IMR-90 (cell line): ENCODE measurements at regions not wholly inside any gene's neighbourhood (a gene's known extent, or its start where the extent isn't known, plus 50 kb on each side); places are given as distances from the start of the nearest gene placed in this dataset.

Experiments
- ATAC-seq: fragments of 200-7000 bp; cut with Tn5 transposase; 2 replicates; pipeline ENCODE4 v1.9.1; 2020; ENCODE audit warnings: low read depth, mild to moderate bottlenecking, moderate library complexity
- BruUV-seq: library from RNA; stranded (reverse); fragments of 400-500 nt; replicated peaks from 2 replicates; lab custom pipeline; 2021; lab: Mats Ljungman, UMichigan
- CTCF ChIA-PET: fragments of 300-600 bp; formaldehyde crosslinking; extraction: SDS; loops from one replicate; lab custom pipeline; 2021; ENCODE audit warnings: antibody characterized with exemption; lab: Yijun Ruan, JAX
- POLR2A ChIA-PET: fragments of 300-600 bp; sonication (Branson Sonifier 250); formaldehyde crosslinking; loops from one replicate; lab custom pipeline; 2022; ENCODE audit warnings: antibody characterized with exemption; ENCODE audit not compliant: unreplicated experiment; lab: Charles Lee
- DNase-seq: peaks from one replicate; pipeline ENCODE4 v3.0.0; 2013
- H2AFZ ChIP-seq: replicated peaks from 2 replicates; pipeline ENCODE3; 2013; ENCODE audit warnings: low read length, mild to moderate bottlenecking; ENCODE audit not compliant: poor library complexity
- H2AK5ac ChIP-seq: 2 replicates; pipeline ENCODE4 v1.6.1; 2013; ENCODE audit warnings: low read depth, low read length, inconsistent platforms
- H2AK9ac ChIP-seq: replicated peaks from 2 replicates; pipeline ENCODE3; 2013; ENCODE audit warnings: mild to moderate bottlenecking, low read depth, low read length, moderate library complexity; ENCODE audit not compliant: poor library complexity
- H2BK120ac ChIP-seq: 2 replicates; pipeline ENCODE4 v1.6.1; 2013; ENCODE audit warnings: low read depth, low read length, inconsistent platforms
- H2BK15ac ChIP-seq: 3 replicates; pipeline ENCODE4 v1.6.1; 2013; ENCODE audit warnings: low read depth, low read length, inconsistent platforms
- H2BK20ac ChIP-seq: 2 replicates; pipeline ENCODE4 v1.6.1; 2013; ENCODE audit warnings: low read depth, mild to moderate bottlenecking, inconsistent platforms, low read length, moderate library complexity
- H2BK5ac ChIP-seq: 2 replicates; pipeline ENCODE4 v1.6.1; 2013; ENCODE audit warnings: mild to moderate bottlenecking, low read depth, low read length, inconsistent platforms; ENCODE audit not compliant: poor library complexity, severe bottlenecking
- H3K14ac ChIP-seq: replicated peaks from 2 replicates; pipeline ENCODE4 v1.6.1; 2013; ENCODE audit warnings: low read depth, low read length, inconsistent platforms
- H3K18ac ChIP-seq: 2 replicates; pipeline ENCODE4 v1.6.1; 2013; ENCODE audit warnings: low read depth, low read length, control low read depth
- H3K23ac ChIP-seq: 2 replicates; pipeline ENCODE4 v1.6.1; 2013; ENCODE audit warnings: low read depth, low read length, inconsistent platforms
- H3K27ac ChIP-seq: 2 replicates; pipeline ENCODE4 v1.5.1; 2013; ENCODE audit warnings: mild to moderate bottlenecking, control low read depth, low read length; ENCODE audit not compliant: insufficient read depth
- H3K27me3 ChIP-seq: 2 replicates; pipeline ENCODE4 v1.6.1; 2013; ENCODE audit warnings: low read length; ENCODE audit not compliant: control insufficient read depth, insufficient read depth
- H3K36me3 ChIP-seq: 2 replicates; pipeline ENCODE4 v1.6.1; 2013; ENCODE audit warnings: low read length, mixed read lengths; ENCODE audit not compliant: control insufficient read depth, insufficient read depth
- H3K4ac ChIP-seq: 2 replicates; pipeline ENCODE4 v1.6.1; 2013; ENCODE audit warnings: low read depth, low read length, inconsistent platforms
- H3K4me1 ChIP-seq: 2 replicates; pipeline ENCODE4 v1.6.1; 2013; ENCODE audit warnings: low read length, mixed read lengths; ENCODE audit not compliant: control insufficient read depth, insufficient read depth
- H3K4me2 ChIP-seq: 2 replicates; pipeline ENCODE4 v1.6.1; 2013; ENCODE audit warnings: low read depth, mild to moderate bottlenecking, control low read depth, low read length, moderate library complexity
- H3K4me3 ChIP-seq: 2 replicates; pipeline ENCODE4 v1.5.1; 2013; ENCODE audit warnings: low read depth, mild to moderate bottlenecking, control low read depth, low read length, moderate library complexity; ENCODE audit not compliant: insufficient read depth
- H3K56ac ChIP-seq: 2 replicates; pipeline ENCODE4 v1.6.1; 2013; ENCODE audit warnings: low read length, inconsistent platforms; ENCODE audit not compliant: insufficient read depth; ENCODE audit errors: extremely low read depth
- H3K79me1 ChIP-seq, 2 experiments: 2 replicates each; pipeline ENCODE4 v1.6.1; 2013; ENCODE audit warnings: low read length in 2 of 2, inconsistent platforms in 1 of 2, low read depth in 1 of 2
- H3K9ac ChIP-seq: 2 replicates; pipeline ENCODE4 v1.6.1; 2013; ENCODE audit warnings: low read depth, low read length, control low read depth
- H3K9me1 ChIP-seq: 2 replicates; pipeline ENCODE4 v1.6.1; 2013; ENCODE audit warnings: low read length, inconsistent platforms; ENCODE audit not compliant: insufficient read depth
- H3K9me3 ChIP-seq: 2 replicates; pipeline ENCODE4 v1.6.1; 2013; ENCODE audit warnings: low read length; ENCODE audit not compliant: control insufficient read depth, insufficient read depth
- H4K20me1 ChIP-seq: 2 replicates; pipeline ENCODE4 v1.6.1; 2013; ENCODE audit warnings: low read length, inconsistent platforms; ENCODE audit not compliant: insufficient read depth
- H4K5ac ChIP-seq: 2 replicates; pipeline ENCODE4 v1.6.1; 2013; ENCODE audit warnings: mild to moderate bottlenecking, low read depth, low read length, control low read depth
- H4K8ac ChIP-seq, 2 experiments: 2 replicates each; pipeline ENCODE4 v1.6.1; 2013; ENCODE audit warnings: low read depth in 2 of 2, low read length in 2 of 2, control low read depth in 1 of 2, inconsistent platforms in 1 of 2
- H4K91ac ChIP-seq: 2 replicates; pipeline ENCODE4 v1.6.1; 2013; ENCODE audit warnings: low read depth, low read length, inconsistent platforms; ENCODE audit not compliant: insufficient read depth
- BHLHE40 ChIP-seq: fragments of 150-350 bp; IDR thresholded peaks from 2 replicates; pipeline ENCODE4 v1.6.1; 2016; ENCODE audit warnings: mild to moderate bottlenecking, low read depth, low read length
- CEBPB ChIP-seq: IDR thresholded peaks from 2 replicates; pipeline ENCODE4 v1.6.1; 2012; ENCODE audit warnings: low read depth, low read length, improper control_type of control experiment
- CHD1 ChIP-seq: IDR thresholded peaks from 2 replicates; pipeline ENCODE4 v1.6.1; 2012; ENCODE audit warnings: low read depth, low read length, improper control_type of control experiment
- CTCF ChIP-seq: conservative IDR thresholded peaks from 2 replicates; pipeline ENCODE4 v1.5.1; 2012; ENCODE audit warnings: mild to moderate bottlenecking, low read depth, low read length, improper control_type of control experiment
- ELK1 ChIP-seq: fragments of 150-350 bp; IDR thresholded peaks from 2 replicates; pipeline ENCODE4 v1.6.1; 2016; ENCODE audit warnings: low read depth, mild to moderate bottlenecking, low read length, moderate library complexity, borderline replicate concordance
- FOS ChIP-seq: fragments of 150-350 bp; IDR thresholded peaks from 2 replicates; pipeline ENCODE4 v1.6.1; 2016; ENCODE audit warnings: low read depth, low read length
- MAFK ChIP-seq: IDR thresholded peaks from 2 replicates; pipeline ENCODE4 v1.6.1; 2012; ENCODE audit warnings: low read depth, low read length, improper control_type of control experiment
- MAZ ChIP-seq: IDR thresholded peaks from 2 replicates; pipeline ENCODE4 v1.6.1; 2012; ENCODE audit warnings: low read depth, mild to moderate bottlenecking, low read length, improper control_type of control experiment, moderate library complexity, borderline replicate concordance
- MXI1 ChIP-seq: IDR thresholded peaks from 2 replicates; pipeline ENCODE4 v1.6.1; 2012; ENCODE audit warnings: low read depth, mild to moderate bottlenecking, low read length, moderate library complexity, borderline replicate concordance
- NFE2L2 ChIP-seq: fragments of 150-350 bp; IDR thresholded peaks from 2 replicates; pipeline ENCODE4 v1.6.1; 2016; ENCODE audit warnings: low read depth, mild to moderate bottlenecking, low read length
- POLR2A ChIP-seq: IDR thresholded peaks from 2 replicates; pipeline ENCODE4 v1.6.1; 2012; ENCODE audit warnings: mild to moderate bottlenecking, low read depth, low read length
- RAD21 ChIP-seq: IDR thresholded peaks from 2 replicates; pipeline ENCODE4 v1.6.1; 2012; ENCODE audit warnings: low read length, improper control_type of control experiment
- RCOR1 ChIP-seq: IDR thresholded peaks from 2 replicates; pipeline ENCODE4 v1.6.1; 2012; ENCODE audit warnings: mild to moderate bottlenecking, low read length, improper control_type of control experiment; ENCODE audit not compliant: insufficient replicate concordance
- RFX5 ChIP-seq: IDR thresholded peaks from 2 replicates; pipeline ENCODE4 v1.8.0; 2012; ENCODE audit warnings: low read depth, mild to moderate bottlenecking, low read length, moderate library complexity
- SMC3 ChIP-seq: fragments of 150-350 bp; IDR thresholded peaks from 2 replicates; pipeline ENCODE4 v1.6.1; 2016; ENCODE audit warnings: low read depth, mild to moderate bottlenecking, antibody characterized with exemption, low read length, moderate library complexity
- USF2 ChIP-seq: fragments of 150-350 bp; IDR thresholded peaks from 2 replicates; pipeline ENCODE4 v1.6.1; 2017; ENCODE audit warnings: mild to moderate bottlenecking, antibody characterized with exemption, low read length, low read depth
- whole genome bisulfite sequencing, 2 experiments: methylation state at CpG; one replicate each; pipeline versions ENCODE4 v1.1.5 to v1.1.7; 2013; ENCODE audit warnings: missing lambda C conversion rate in 2 of 2; ENCODE audit not compliant: insufficient read length in 1 of 2; ENCODE audit errors: extremely low coverage in 2 of 2; 5-methylcytosine and 5-hydroxymethylcytosine counted together
- dilution Hi-C: fragments of 300-500 bp; cut with HindIII; formaldehyde crosslinking; loops from one replicate; pipeline ENCODE4 v1.14.3; 2018; ENCODE audit warnings: low sequenced_read_pairs; ENCODE audit not compliant: unreplicated experiment
- in situ Hi-C: fragments of 300-500 bp; cut with MboI; formaldehyde crosslinking; loops from 3 replicates; pipeline ENCODE4 v1.14.3; 2019; ENCODE audit warnings: low sequenced_read_pairs, inconsistent platforms, mixed read lengths
- intact Hi-C: fragments of 100-400 bp; cut with micrococcal nuclease; formaldehyde crosslinking; loops from 2 replicates; pipeline ENCODE4 v1.10.0; 2022

GRCh38 chr2:41483226-41483625 lies 564.6 kb upstream of the PKDCC start:
- Histone ChIP-seq H3K23ac (no peak overlapping the region), H3K9ac (no peak overlapping the region), H2BK120ac (no peak overlapping the region), H2BK20ac (no peak overlapping the region), H3K9me1 (no peaks in the 10 kb centered on the region), H3K4me2 (no peak overlapping the region), H2AFZ (no peak overlapping the region), H2AK5ac (no peak overlapping the region), H2BK15ac (no peak overlapping the region), H2AK9ac (no peak overlapping the region), H3K4me1 (no peaks in the 10 kb centered on the region), H2BK5ac (no peak overlapping the region), H3K27me3 (no peaks in the 10 kb centered on the region), H3K9me3 (no peaks in the 10 kb centered on the region), H3K4ac (no peak overlapping the region), H4K5ac (no peak overlapping the region), H4K8ac (no peak overlapping the region), H3K79me1 (no peaks in the 10 kb centered on the region), H3K18ac (no peak overlapping the region), H4K91ac (no peak overlapping the region), H3K14ac (no peak overlapping the region), H4K20me1 (no peaks in the 10 kb centered on the region), H3K27ac (no peak overlapping the region), H3K4me3 (no peak overlapping the region), H3K56ac (no peak overlapping the region), H3K36me3 (no peaks in the 10 kb centered on the region)
- in situ Hi-C loops: no loop called here
- DNase-seq: no peak
- BruUV-seq: no TSS peak
- intact Hi-C loops: loop anchor here (5.0 kb wide), 1 partner anchor 324 kb away; no protein-coding TSS in a partner anchor
- WGBS, 2 experiments: no CpG with 5 or more reads among the region's 2 CpGs
- dilution Hi-C loops: no loop called here
- no peak for ATAC-seq
- ChIA-PET POLR2A (no interaction called here), CTCF (no interaction called here)
- TF ChIP-seq CHD1 (no peak), USF2 (no peak), MAZ (no peak), NFE2L2 (no peak), RFX5 (no peak), RAD21 (no peak), MXI1 (no peak), RCOR1 (no peak), CEBPB (no peak), POLR2A (no peak), CTCF (no peak), SMC3 (no peak), ELK1 (no peak), MAFK (no peak), FOS (no peak), BHLHE40 (no peak)
